ENCODE measurements at regions not wholly inside any gene's neighbourhood (a gene's known extent, or its start where the extent isn't known, plus 50 kb on each side); places are given as distances from the start of the nearest gene placed in this dataset.
"Not testable (repeated sequence)": the region's sequence is repeated elsewhere in the genome, so short reads cannot be mapped to it uniquely, and the experiment has no call there.

- DNase-seq (ENCODE audit: low spot score) = not testable (repeated sequence)
These were observed 1546.6 kb downstream of the FAM181B start for GRCh38 chr11:81187033-81187432.

- DNase-seq (ENCODE audit: low spot score) = no peak
These were observed 1558.9 kb downstream of the FAM181B start for GRCh38 chr11:81174646-81175330.

- no peak for DNase-seq (ENCODE audit: low spot score)
These were observed 1568.5 kb downstream of the FAM181B start for GRCh38 chr11:81165164-81165563.

DNA sequence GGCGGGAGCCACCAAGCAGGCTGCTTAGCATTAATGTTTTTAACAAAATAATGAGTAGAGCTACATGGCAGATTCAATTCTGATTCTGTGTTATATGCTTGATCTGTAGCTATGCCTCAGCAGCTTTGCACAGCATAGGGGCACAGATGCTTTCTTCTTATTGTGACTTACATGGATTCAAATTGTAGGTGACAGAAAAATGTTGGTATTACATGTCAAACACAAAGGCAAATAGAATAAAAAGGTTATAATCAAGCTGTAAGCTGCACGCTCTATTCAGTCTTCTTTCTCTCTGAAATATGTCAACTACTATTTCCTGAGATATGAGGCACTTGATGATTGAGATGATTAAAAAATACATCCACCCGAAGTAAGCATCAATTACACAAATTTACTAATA, 1573.8 kb downstream of the FAM181B start:
- DNase-seq (ENCODE audit: low spot score) = no peak

DNA sequence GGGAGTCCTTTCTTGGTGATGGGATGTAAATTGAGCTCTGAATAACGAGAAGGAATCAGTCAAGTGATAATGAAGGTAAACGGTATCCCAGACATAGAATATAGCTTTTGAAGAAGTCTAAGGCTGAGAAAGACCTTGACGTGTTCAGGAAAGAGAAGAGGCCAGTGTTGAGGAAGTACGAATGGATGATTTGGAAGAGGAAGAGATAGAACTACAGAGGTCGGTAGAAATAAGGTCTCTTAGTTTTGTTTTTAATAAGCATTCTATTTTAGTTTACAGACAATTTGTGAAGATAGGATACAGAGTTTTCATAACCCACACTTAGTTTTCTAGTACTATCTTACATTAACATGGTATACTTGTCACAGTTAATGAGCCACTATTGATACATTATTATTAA, 1598.1 kb downstream of the FAM181B start:
- no peak for DNase-seq (ENCODE audit: low spot score)

GRCh38 chr11:81129618-81130017, 1604.0 kb downstream of the FAM181B start:
- DNase-seq (ENCODE audit: low spot score) = no peak

- no peak for DNase-seq (ENCODE audit: low spot score)
These were observed 1620.9 kb downstream of the FAM181B start for GRCh38 chr11:81112718-81113117.

DNA sequence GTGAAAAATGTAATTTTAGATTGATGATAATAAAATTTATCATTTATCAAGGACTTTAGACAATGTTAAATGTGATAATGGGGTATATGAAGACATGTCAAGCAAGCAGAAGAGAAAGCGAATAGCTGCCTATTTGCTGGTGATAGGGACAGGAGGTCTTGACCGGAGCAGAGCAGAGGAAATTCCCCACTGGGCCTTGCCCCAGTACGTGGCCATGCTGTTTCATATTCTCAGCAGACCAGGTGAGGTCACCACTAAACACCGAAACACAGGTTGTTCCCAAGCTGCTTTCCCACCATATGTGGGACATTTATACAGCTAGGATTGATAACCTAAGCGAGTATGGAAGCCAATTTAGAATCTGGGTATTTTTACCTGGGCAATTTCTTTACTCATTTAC, 1629.6 kb downstream of the FAM181B start:
- no peak for DNase-seq (ENCODE audit: low spot score)

- no peak for DNase-seq (ENCODE audit: low spot score)
These were observed 1635.2 kb downstream of the FAM181B start for GRCh38 chr11:81098471-81098870.

GRCh38 chr11:81092522-81092921, 1641.1 kb downstream of the FAM181B start:
- no peak for DNase-seq (ENCODE audit: low spot score)

GRCh38 chr11:81089242-81089641, 1644.4 kb downstream of the FAM181B start:
- DNase-seq (ENCODE audit: low spot score) = no peak

- DNase-seq (ENCODE audit: low spot score) = no peak
These were observed 1639.6 kb upstream of the TENM4 start for GRCh38 chr11:81080476-81080875.

- no peak for DNase-seq (ENCODE audit: low spot score)
These were observed 1631.4 kb upstream of the TENM4 start for GRCh38 chr11:81072273-81072672.

DNA sequence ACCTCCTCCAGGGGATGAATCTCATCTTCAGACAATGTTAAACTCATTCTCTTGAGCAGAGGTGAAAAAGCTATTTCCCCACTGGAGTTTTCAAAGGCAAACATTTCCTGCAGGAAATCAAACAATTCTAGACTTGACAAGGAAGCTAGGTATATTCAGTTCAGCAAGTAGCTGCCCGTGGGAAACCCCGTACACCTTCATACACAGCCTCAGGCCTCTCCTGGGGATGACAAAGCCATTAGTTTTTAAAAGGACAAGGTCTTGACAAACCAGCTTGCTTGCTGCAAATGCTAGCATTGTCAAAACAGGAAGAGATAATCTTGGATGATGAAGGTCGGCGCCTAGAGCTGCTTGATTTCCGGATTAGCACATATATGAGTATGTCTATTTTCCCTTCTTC, 1630.8 kb upstream of the TENM4 start:
- DNase-seq (ENCODE audit: low spot score) = no peak

DNA sequence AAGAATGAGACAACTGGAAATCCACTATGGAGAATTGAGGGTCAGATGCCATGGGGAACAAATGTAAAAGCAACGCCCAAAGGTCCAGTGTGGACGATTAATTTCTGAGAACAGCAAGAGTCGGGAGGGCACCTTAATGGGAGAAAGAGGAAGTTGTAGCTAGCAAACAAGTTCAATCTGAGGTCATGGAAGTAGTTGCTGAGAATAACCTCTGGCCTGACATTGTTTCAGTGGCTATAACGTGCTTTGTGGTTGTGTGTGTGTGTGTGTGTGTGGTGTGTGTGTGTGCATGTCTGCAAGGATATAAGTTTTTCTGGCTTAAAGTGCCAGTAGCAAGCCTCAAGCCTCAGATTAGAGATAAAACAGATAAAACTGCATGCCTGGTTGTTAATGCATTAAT, 1630.1 kb upstream of the TENM4 start:
- DNase-seq (ENCODE audit: low spot score) = no peak

DNA sequence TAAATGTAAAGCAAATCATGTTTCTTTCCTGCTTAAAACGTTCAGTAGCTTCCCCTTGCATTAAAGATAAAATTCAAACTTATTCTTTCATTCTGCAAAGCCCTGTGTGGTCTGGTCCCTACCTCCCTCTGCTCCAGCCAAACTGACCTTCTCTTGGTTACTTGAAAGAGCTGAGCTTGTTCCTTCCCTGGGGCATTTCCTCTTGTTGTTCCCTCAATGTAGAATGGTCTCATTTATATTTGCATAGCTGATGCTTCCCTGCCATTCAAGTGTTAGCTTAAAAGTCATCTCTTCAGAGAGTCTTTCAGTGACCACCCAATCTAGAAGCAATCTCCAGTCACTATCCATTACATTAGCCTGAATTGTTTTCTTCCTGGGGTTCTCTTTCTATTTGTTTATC, 1618.5 kb upstream of the TENM4 start:
- DNase-seq (ENCODE audit: low spot score) = no peak

GRCh38 chr11:81052344-81053158, 1611.7 kb upstream of the TENM4 start:
- no peak for DNase-seq (ENCODE audit: low spot score)

GRCh38 chr11:81039916-81040524, 1599.2 kb upstream of the TENM4 start:
- no peak for DNase-seq (ENCODE audit: low spot score)

DNA sequence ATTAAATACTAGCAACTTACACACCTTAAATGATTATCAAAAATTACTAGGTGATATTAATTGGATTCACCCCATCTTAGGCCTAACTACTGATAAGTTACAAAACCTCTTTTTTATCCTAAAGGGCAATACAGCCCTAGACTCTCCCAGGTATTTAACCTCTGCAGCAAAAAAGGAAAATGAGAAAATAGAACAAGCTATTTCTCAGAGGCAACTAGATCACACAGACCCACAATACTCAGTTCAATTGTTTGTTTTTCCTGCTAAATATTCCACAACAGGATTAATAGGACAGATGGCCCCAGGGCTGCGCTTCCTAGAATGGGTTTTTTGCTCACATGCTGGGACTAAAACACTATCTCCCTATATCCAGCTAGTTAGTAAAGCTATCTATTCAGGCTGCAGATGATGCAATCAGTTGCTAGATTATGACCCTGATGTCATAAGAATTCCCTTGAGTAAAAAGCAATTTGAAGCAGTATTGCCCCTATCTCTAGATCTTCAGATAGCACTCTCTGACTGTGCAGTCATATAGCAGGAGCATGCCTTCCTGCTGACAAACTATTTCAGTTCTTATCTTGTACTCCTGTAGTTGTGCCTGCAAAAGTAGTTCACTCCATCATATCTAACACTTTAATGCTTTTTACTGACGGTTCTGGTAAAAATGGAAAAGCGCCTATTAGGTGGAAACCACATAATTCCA, 1595.5 kb upstream of the TENM4 start:
- DNase-seq (ENCODE audit: low spot score) = no peak

- no peak for DNase-seq (ENCODE audit: low spot score)
These were observed 1593.1 kb upstream of the TENM4 start for GRCh38 chr11:81033779-81034540.

DNA sequence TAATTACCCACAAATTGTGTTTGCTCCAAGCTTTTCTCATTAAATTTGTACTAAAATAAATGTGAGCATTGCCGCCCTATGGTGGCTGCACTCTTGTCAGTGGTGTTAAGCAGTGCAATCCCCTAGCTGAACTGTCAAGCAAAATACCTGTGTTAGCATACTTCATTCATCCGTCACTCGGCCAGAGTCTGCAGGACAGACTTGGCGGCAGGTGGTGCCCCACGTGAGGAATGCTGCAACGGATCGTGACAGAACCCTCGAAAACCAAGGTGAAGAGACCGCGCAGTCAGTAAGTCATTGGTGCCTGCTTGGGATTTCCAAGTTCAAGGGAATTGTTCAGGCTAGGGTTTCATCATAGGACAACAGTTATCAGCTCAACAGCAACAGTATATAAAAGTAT, 1592.1 kb upstream of the TENM4 start:
- DNase-seq (ENCODE audit: low spot score) = no peak

DNA sequence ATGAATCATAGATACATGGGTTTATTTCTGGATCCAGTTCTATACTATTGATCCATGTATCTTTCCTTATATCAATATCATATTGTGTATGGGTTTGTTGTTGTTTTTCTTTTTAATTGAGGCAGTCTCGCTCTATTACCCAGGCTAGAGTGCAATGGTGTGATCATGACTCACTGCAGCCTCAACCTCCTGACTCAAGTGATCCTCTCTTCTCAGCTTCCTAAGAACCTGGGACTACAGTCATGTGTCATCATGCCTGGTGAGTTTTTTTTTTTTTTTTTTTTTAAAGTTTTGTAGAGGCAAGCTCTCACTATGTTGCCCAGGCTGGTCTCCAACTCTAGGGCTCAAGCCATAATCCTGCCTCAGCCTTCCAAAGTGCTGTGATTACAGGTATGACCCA, 1589.4 kb upstream of the TENM4 start:
- no peak for DNase-seq (ENCODE audit: low spot score)

Measured in CD4-positive, alpha-beta T cell treated with Interleukin-6 at 100 ng/mL for 8 hours (primary cell).